Astrocyte (in vitro differentiated cells and primary cell): ENCODE measurements at regions not wholly inside any gene's neighbourhood (a gene's known extent, or its start where the extent isn't known, plus 50 kb on each side); places are given as distances from the start of the nearest gene placed in this dataset.
A peak's percentile ranks its signal among the peaks of the same experiment; 100 is the strongest.

Experiments
- DNase-seq: peaks from one replicate; pipeline ENCODE4 v3.0.0-alpha.2; 2010; ENCODE audit warnings: low read depth
- FAIRE-seq: peaks from 2 replicates; lab custom pipeline; 2011; peaks lifted over from hg19 to GRCh38; lab: Jason Lieb, UNC
- H2AFZ ChIP-seq: 2 replicates; pipeline ENCODE4 v1.6.0; 2012; ENCODE audit warnings: low read depth, low read length, inconsistent platforms
- H3K27ac ChIP-seq: 2 replicates; pipeline ENCODE4 v1.5.1; 2011; ENCODE audit warnings: low read depth, low read length, inconsistent platforms
- H3K27me3 ChIP-seq: 2 replicates; pipeline ENCODE4 v1.6.0; 2011; ENCODE audit warnings: low read length, inconsistent platforms; ENCODE audit not compliant: insufficient read depth
- H3K36me3 ChIP-seq: 2 replicates; pipeline ENCODE4 v1.5.1; 2011; ENCODE audit warnings: low read length, inconsistent platforms; ENCODE audit not compliant: insufficient read depth
- H3K4me1 ChIP-seq: 2 replicates; pipeline ENCODE4 v1.5.1; 2011; ENCODE audit warnings: low read length, inconsistent platforms; ENCODE audit not compliant: insufficient read depth
- H3K4me2 ChIP-seq: 2 replicates; pipeline ENCODE4 v1.6.0; 2012; ENCODE audit warnings: low read length, inconsistent platforms
- H3K4me3 ChIP-seq: 2 replicates; pipeline ENCODE4 v1.5.1; 2011; ENCODE audit warnings: low read depth, mild to moderate bottlenecking, low read length, inconsistent platforms; ENCODE audit not compliant: insufficient read depth
- H3K79me2 ChIP-seq: 2 replicates; pipeline ENCODE4 v1.6.0; 2012; ENCODE audit warnings: mild to moderate bottlenecking, low read length, inconsistent platforms; ENCODE audit not compliant: insufficient read depth
- H3K9ac ChIP-seq: 2 replicates; pipeline ENCODE4 v1.6.0; 2012; ENCODE audit warnings: mild to moderate bottlenecking, low read length, inconsistent platforms
- H3K9me3 ChIP-seq: 2 replicates; pipeline ENCODE4 v1.5.1; 2012; ENCODE audit warnings: low read depth, mild to moderate bottlenecking, low read length, inconsistent platforms; ENCODE audit not compliant: insufficient read depth
- H4K20me1 ChIP-seq: 2 replicates; pipeline ENCODE4 v1.6.0; 2012; ENCODE audit warnings: low read length, inconsistent platforms; ENCODE audit not compliant: insufficient read depth
- H3K27ac Mint-ChIP-seq: one replicate; pipeline ENCODE4 v1.8.0; 2021; ENCODE audit warnings: mild to moderate bottlenecking, mixed read lengths; ENCODE audit not compliant: unreplicated experiment
- H3K27me3 Mint-ChIP-seq: one replicate; pipeline ENCODE4 v1.8.0; 2021; ENCODE audit warnings: low read depth, mixed read lengths; ENCODE audit not compliant: unreplicated experiment
- H3K36me3 Mint-ChIP-seq: one replicate; pipeline ENCODE4 v1.8.0; 2021; ENCODE audit warnings: low read depth, mixed read lengths; ENCODE audit not compliant: unreplicated experiment
- H3K4me1 Mint-ChIP-seq: one replicate; pipeline ENCODE4 v1.8.0; 2021; ENCODE audit warnings: low read depth, mixed read lengths; ENCODE audit not compliant: unreplicated experiment
- H3K4me3 Mint-ChIP-seq: one replicate; pipeline ENCODE4 v1.8.0; 2021; ENCODE audit warnings: mild to moderate bottlenecking, moderate library complexity, mixed read lengths; ENCODE audit not compliant: unreplicated experiment
- H3K9me3 Mint-ChIP-seq: one replicate; pipeline ENCODE4 v1.8.0; 2021; ENCODE audit warnings: mild to moderate bottlenecking, mixed read lengths; ENCODE audit not compliant: unreplicated experiment
- EZH2 ChIP-seq: IDR thresholded peaks from 2 replicates; pipeline ENCODE4 v1.6.1; 2012; ENCODE audit warnings: mild to moderate bottlenecking, low read length, inconsistent platforms; ENCODE audit not compliant: insufficient read depth
- TF ChIP-seq, protein P1 (sequence below): IDR thresholded peaks from 2 replicates; pipeline ENCODE4 v1.5.1; 2011; ENCODE audit warnings: low read depth, mild to moderate bottlenecking, inconsistent platforms, low read length, moderate library complexity; ENCODE audit not compliant: insufficient read depth

DNA sequence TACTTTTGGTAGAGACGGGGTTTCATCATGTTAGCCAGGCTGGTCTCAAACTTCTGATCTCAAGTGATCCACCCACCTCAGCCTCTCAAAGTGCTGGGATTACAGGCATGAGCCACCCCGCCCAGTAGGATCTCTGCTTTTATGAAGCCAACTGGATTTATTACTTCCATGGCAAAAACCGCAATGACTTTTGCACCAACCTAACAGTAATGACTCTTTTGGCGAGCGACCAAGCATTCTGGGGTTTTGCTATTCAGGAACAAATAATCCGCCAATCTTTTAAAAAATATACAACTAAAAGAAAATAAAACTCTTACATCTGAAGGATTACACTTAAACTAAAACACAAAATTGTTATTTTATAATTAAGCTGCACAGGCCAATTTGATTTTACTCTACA, 260.6 kb downstream of the ZEB2 start:
- H3K36me3 Mint-ChIP-seq = peaks cover 11% of the 10 kb centered on the region
- Histone ChIP-seq H3K36me3 (no peaks in the 10 kb centered on the region), H2AFZ (no peak overlapping the region), H3K79me2 (no peaks in the 10 kb centered on the region), H4K20me1 (no peaks in the 10 kb centered on the region), H3K9me3 (peaks cover 6% of the 10 kb centered on the region), H3K27ac (no peak overlapping the region), H3K4me3 (no peak overlapping the region), H3K9ac (no peak overlapping the region), H3K4me1 (no peaks in the 10 kb centered on the region), H3K27me3 (no peaks in the 10 kb centered on the region), H3K4me2 (no peak overlapping the region)
- no peak for FAIRE-seq
- H3K27ac Mint-ChIP-seq = no peak overlapping the region
- H3K4me3 Mint-ChIP-seq = no peak overlapping the region
- H3K27me3 Mint-ChIP-seq = no peaks in the 10 kb centered on the region
- TF ChIP-seq, protein P1, sequence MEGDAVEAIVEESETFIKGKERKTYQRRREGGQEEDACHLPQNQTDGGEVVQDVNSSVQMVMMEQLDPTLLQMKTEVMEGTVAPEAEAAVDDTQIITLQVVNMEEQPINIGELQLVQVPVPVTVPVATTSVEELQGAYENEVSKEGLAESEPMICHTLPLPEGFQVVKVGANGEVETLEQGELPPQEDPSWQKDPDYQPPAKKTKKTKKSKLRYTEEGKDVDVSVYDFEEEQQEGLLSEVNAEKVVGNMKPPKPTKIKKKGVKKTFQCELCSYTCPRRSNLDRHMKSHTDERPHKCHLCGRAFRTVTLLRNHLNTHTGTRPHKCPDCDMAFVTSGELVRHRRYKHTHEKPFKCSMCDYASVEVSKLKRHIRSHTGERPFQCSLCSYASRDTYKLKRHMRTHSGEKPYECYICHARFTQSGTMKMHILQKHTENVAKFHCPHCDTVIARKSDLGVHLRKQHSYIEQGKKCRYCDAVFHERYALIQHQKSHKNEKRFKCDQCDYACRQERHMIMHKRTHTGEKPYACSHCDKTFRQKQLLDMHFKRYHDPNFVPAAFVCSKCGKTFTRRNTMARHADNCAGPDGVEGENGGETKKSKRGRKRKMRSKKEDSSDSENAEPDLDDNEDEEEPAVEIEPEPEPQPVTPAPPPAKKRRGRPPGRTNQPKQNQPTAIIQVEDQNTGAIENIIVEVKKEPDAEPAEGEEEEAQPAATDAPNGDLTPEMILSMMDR = no peak
- TF ChIP-seq EZH2 = no peak
- no peak for DNase-seq
- H3K9me3 Mint-ChIP-seq = peaks cover 9% of the 10 kb centered on the region
- H3K4me1 Mint-ChIP-seq = no peaks in the 10 kb centered on the region

DNA sequence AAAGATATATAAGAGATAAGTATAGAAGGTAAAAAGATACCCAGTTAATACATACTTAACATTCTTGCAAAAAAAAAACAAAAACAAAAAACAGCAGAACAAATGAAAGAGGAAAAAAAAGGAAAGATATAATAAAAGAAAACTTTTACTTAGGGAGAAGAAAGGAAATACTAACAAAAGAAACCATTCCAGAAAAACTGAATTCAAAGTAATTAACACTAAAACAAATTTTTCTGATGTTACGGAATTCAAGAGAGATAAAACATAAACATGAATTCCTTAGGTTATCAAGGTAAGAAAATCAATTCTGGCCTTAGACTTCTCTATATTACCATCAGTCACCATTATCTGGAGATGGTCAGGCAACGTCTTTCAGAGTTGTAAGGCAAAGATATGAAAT, 261.8 kb downstream of the ZEB2 start:
- FAIRE-seq = no peak
- Mint-ChIP-seq H3K36me3 (peaks cover 16% of the 10 kb centered on the region), H3K27ac (no peak overlapping the region)

DNA sequence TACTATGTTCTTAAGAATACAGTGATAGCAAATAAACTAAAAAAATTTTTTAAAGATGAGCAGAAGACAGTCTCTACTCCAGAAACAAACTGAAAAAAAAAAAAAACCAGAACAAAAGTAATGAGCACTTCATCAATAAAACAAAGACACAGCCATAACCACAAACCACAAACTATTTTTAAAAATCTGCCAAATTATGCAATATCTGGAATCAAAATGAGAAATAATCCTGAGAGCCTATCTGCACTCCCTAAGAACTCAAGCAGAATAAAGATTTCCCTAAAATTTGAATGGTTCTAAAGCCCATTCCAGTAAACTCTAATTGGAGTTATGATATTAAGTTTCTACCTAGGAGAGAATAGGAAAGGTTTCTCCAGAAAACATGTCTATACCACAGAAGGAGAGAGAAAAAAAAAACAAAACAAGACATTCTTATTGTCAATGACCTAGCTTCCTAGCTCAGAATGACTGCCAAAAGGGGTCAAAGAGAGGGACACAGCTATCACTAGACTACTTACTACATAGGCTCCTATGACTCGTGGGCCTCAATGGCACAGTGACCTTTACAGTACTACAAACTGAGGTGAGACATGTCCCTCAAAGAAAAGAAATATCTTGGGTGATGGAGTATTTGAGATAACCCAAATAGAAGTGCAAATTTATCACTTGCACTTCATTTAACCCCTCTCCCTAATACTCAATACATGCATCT, 262.8 kb downstream of the ZEB2 start:
- DNase-seq (peak; percentile 66), FAIRE-seq (no peak)
- Histone ChIP-seq H3K27me3 (no peaks in the 10 kb centered on the region), H3K4me3 (no peak overlapping the region), H3K4me2 (no peak overlapping the region), H3K4me1 (no peaks in the 10 kb centered on the region), H3K79me2 (no peaks in the 10 kb centered on the region), H3K9me3 (peaks cover 7% of the 10 kb centered on the region), H2AFZ (no peak overlapping the region), H4K20me1 (no peaks in the 10 kb centered on the region), H3K36me3 (no peaks in the 10 kb centered on the region), H3K9ac (no peak overlapping the region), H3K27ac (no peak overlapping the region)
- no peaks in the 10 kb centered on the region for H3K4me1 Mint-ChIP-seq
- H3K4me3 Mint-ChIP-seq = no peak overlapping the region
- H3K9me3 Mint-ChIP-seq = peaks cover 20% of the 10 kb centered on the region
- no peaks in the 10 kb centered on the region for H3K27me3 Mint-ChIP-seq
- H3K36me3 Mint-ChIP-seq = peaks cover 20% of the 10 kb centered on the region
- no peak overlapping the region for H3K27ac Mint-ChIP-seq
- no peak for TF ChIP-seq EZH2
- TF ChIP-seq, protein P1 = no peak

More for the DNA sequence above, 261.8 kb downstream of the ZEB2 start:
- Histone ChIP-seq H3K4me3 (no peak overlapping the region), H3K36me3 (no peaks in the 10 kb centered on the region), H4K20me1 (no peaks in the 10 kb centered on the region), H3K4me2 (no peak overlapping the region), H3K9ac (no peak overlapping the region), H3K9me3 (peaks cover 7% of the 10 kb centered on the region), H3K79me2 (no peaks in the 10 kb centered on the region), H3K4me1 (no peaks in the 10 kb centered on the region), H2AFZ (no peak overlapping the region), H3K27me3 (no peaks in the 10 kb centered on the region), H3K27ac (no peak overlapping the region)
- TF ChIP-seq, protein P1 = no peak
- no peak for TF ChIP-seq EZH2
- Mint-ChIP-seq H3K4me3 (no peak overlapping the region), H3K9me3 (peaks cover 14% of the 10 kb centered on the region), H3K27me3 (no peaks in the 10 kb centered on the region), H3K4me1 (no peaks in the 10 kb centered on the region)
- no peak for DNase-seq
